Keratinocyte (primary cell): ENCODE measurements at regions not wholly inside any gene's neighbourhood (a gene's known extent, or its start where the extent isn't known, plus 50 kb on each side); places are given as distances from the start of the nearest gene placed in this dataset.

Source experiments
- DNase-seq: peaks from one replicate; pipeline ENCODE4 v3.0.0-alpha.2; 2011; ENCODE audit warnings: low read depth, missing footprints, low spot score
- FAIRE-seq: peaks from 2 replicates; lab custom pipeline; 2011; peaks lifted over from hg19 to GRCh38; lab: Jason Lieb, UNC
- H2AFZ ChIP-seq: 2 replicates; pipeline ENCODE4 v1.6.0; 2012; ENCODE audit warnings: low read length, control low read depth, inconsistent platforms; ENCODE audit not compliant: control insufficient read depth
- H3K27ac ChIP-seq: 2 replicates; pipeline ENCODE4 v1.5.1; 2011; ENCODE audit warnings: low read length; ENCODE audit not compliant: control insufficient read depth, insufficient read depth
- H3K27me3 ChIP-seq: 3 replicates; pipeline ENCODE4 v1.6.0; 2011; ENCODE audit warnings: low read length; ENCODE audit not compliant: control insufficient read depth, insufficient read depth; ENCODE audit errors: extremely low read depth
- H3K36me3 ChIP-seq, 2 experiments: 2 replicates in 1 of 2; 3 replicates in 1 of 2; pipeline ENCODE4 v1.5.1; 2011; ENCODE audit warnings: low read length in 2 of 2, mild to moderate bottlenecking in 1 of 2; ENCODE audit not compliant: control insufficient read depth in 2 of 2, insufficient read depth in 2 of 2; ENCODE audit errors: extremely low read depth in 1 of 2
- H3K4me1 ChIP-seq: 3 replicates; pipeline ENCODE4 v1.5.1; 2011; ENCODE audit warnings: low read length; ENCODE audit not compliant: control insufficient read depth, insufficient read depth; ENCODE audit errors: extremely low read depth
- H3K4me2 ChIP-seq: 3 replicates; pipeline ENCODE4 v1.6.0; 2011; ENCODE audit warnings: low read depth, low read length; ENCODE audit not compliant: control insufficient read depth, insufficient read depth; ENCODE audit errors: extremely low read depth
- H3K4me3 ChIP-seq, 3 experiments: fragments of 200-600 bp in 1 of 3; sonication (generic) in 1 of 3; 2 replicates in 2 of 3; 3 replicates in 1 of 3; pipeline ENCODE4 v1.5.1; 2011 to 2016; ENCODE audit warnings: low read length in 3 of 3, mild to moderate bottlenecking in 3 of 3, control low read depth in 2 of 3, inconsistent platforms in 1 of 3, low read depth in 1 of 3, mixed read lengths in 1 of 3, mixed run types in 1 of 3, moderate library complexity in 1 of 3; ENCODE audit not compliant: control insufficient read depth in 2 of 3, insufficient read depth in 2 of 3; ENCODE audit errors: extremely low read depth in 1 of 3
- H3K79me2 ChIP-seq: 2 replicates; pipeline ENCODE4 v1.6.0; 2012; ENCODE audit warnings: low read length; ENCODE audit not compliant: control insufficient read depth, insufficient read depth
- H3K9ac ChIP-seq: 3 replicates; pipeline ENCODE4 v1.6.0; 2011; ENCODE audit warnings: low read length; ENCODE audit not compliant: control insufficient read depth, insufficient read depth; ENCODE audit errors: extremely low read depth
- H3K9me1 ChIP-seq: 3 replicates; pipeline ENCODE4 v1.6.0; 2011; ENCODE audit warnings: low read length; ENCODE audit not compliant: control insufficient read depth, insufficient read depth; ENCODE audit errors: extremely low read depth
- H3K9me3 ChIP-seq: 2 replicates; pipeline ENCODE4 v1.5.1; 2012; ENCODE audit warnings: low read depth, low read length; ENCODE audit not compliant: control insufficient read depth
- H4K20me1 ChIP-seq: 3 replicates; pipeline ENCODE4 v1.6.0; 2011; ENCODE audit warnings: low read length; ENCODE audit not compliant: control insufficient read depth, insufficient read depth; ENCODE audit errors: extremely low read depth
- CTCF ChIP-seq, 3 experiments: IDR thresholded peaks in 1 of 3; conservative IDR thresholded peaks in 1 of 3; optimal IDR thresholded peaks in 1 of 3; 2 replicates in 2 of 3; 3 replicates in 1 of 3; pipeline versions ENCODE3 to v1.5.1; 2011; ENCODE audit warnings: low read length in 3 of 3, mild to moderate bottlenecking in 3 of 3, moderate library complexity in 2 of 3, control low read depth in 1 of 3, inconsistent platforms in 1 of 3; ENCODE audit not compliant: insufficient read depth in 2 of 3; ENCODE audit errors: extremely low read depth in 1 of 3
- EZH2 ChIP-seq: IDR thresholded peaks from one replicate; pipeline ENCODE4 v1.6.1; 2012; ENCODE audit warnings: inconsistent platforms, mild to moderate bottlenecking, low read length, moderate library complexity
- dilution Hi-C: fragments of 300-500 bp; cut with MboI; formaldehyde crosslinking; loops from one replicate; pipeline ENCODE4 v1.7.0; 2020; ENCODE audit warnings: low sequenced_read_pairs; ENCODE audit not compliant: extremely low pct_ligation_motif_present

- DNase-seq (no peak), FAIRE-seq (peak; percentile 34)
- H4K20me1 ChIP-seq: no peaks in the 10 kb centered on the region
- no peak overlapping the region for H3K27ac ChIP-seq
- no peak overlapping the region for H3K4me3 ChIP-seq
- peaks cover 17% of the 10 kb centered on the region for H3K4me1 ChIP-seq
- H3K4me2 ChIP-seq: no peak overlapping the region
- H3K36me3 ChIP-seq: no peaks in the 10 kb centered on the region
- H3K27me3 ChIP-seq: no peaks in the 10 kb centered on the region
- dilution Hi-C loops: no loop called here
- no peaks in the 10 kb centered on the region for H3K79me2 ChIP-seq
- TF ChIP-seq CTCF (optimal IDR thresholded peaks at IDR 0.05 in 1 of 3, IDR thresholded peaks at IDR 0.05 in 1 of 3, conservative IDR thresholded peaks at IDR 0.05 in 1 of 3; ENCODE audit: extremely low read depth in 1 of 3, insufficient read depth in 2 of 3, low read length in 3 of 3) (no peak), EZH2 (no peak)
- H3K9me3 ChIP-seq: no peaks in the 10 kb centered on the region
- no peaks in the 10 kb centered on the region for H3K9me1 ChIP-seq
- no peak overlapping the region for H3K9ac ChIP-seq
- H2AFZ ChIP-seq: no peak overlapping the region
These were observed 226.5 kb upstream of the NREP start for GRCh38 chr5:111983459-111983858.

- Histone ChIP-seq H4K20me1 (no peaks in the 10 kb centered on the region), H2AFZ (no peak overlapping the region), H3K27ac (no peak overlapping the region), H3K4me2 (no peak overlapping the region), H3K79me2 (no peaks in the 10 kb centered on the region), H3K9me1 (no peaks in the 10 kb centered on the region), H3K36me3 (no peaks in the 10 kb centered on the region), H3K9me3 (no peaks in the 10 kb centered on the region), H3K27me3 (peaks cover 2% of the 10 kb centered on the region), H3K4me1 (no peaks in the 10 kb centered on the region), H3K9ac (no peak overlapping the region), H3K4me3 (no peak overlapping the region)
- DNase-seq (no peak), FAIRE-seq (no peak)
- dilution Hi-C loops: no loop called here
- TF ChIP-seq EZH2 (no peak), CTCF (optimal IDR thresholded peaks at IDR 0.05 in 1 of 3, IDR thresholded peaks at IDR 0.05 in 1 of 3, conservative IDR thresholded peaks at IDR 0.05 in 1 of 3; ENCODE audit: extremely low read depth in 1 of 3, insufficient read depth in 2 of 3, low read length in 3 of 3) (no peak)
These were observed 220.4 kb upstream of the NREP start for GRCh38 chr5:111977436-111977829.
